Right hindlimb (tissue), 1 donor: ENCODE measurements at regions not wholly inside any gene's neighbourhood (a gene's known extent, or its start where the extent isn't known, plus 50 kb on each side); places are given as distances from the start of the nearest gene placed in this dataset.
"Not testable (repeated sequence)": the region's sequence is repeated elsewhere in the genome, so short reads cannot be mapped to it uniquely, and the experiment has no call there.

Experiments used
- DNase-seq: peaks from one replicate; pipeline ENCODE4 v3.0.0-alpha.2; 2018

GRCh38 chr2:150207979-150208378 lies 279.5 kb downstream of the RND3 start:
- DNase-seq = no peak

GRCh38 chr2:150204451-150204850 lies 283.0 kb downstream of the RND3 start:
- no peak for DNase-seq

GRCh38 chr2:150194816-150195215 lies 292.7 kb downstream of the RND3 start:
- not testable (repeated sequence) for DNase-seq

GRCh38 chr2:150192701-150193100 lies 294.8 kb downstream of the RND3 start:
- no peak for DNase-seq

- no peak for DNase-seq
Observed at GRCh38 chr2:150191349-150191748, 296.1 kb downstream of the RND3 start.

- no peak for DNase-seq
Observed at GRCh38 chr2:150190546-150190945, 296.9 kb downstream of the RND3 start.

GRCh38 chr2:150188800-150189199 lies 298.7 kb downstream of the RND3 start:
- no peak for DNase-seq

GRCh38 chr2:150188177-150188576 lies 299.3 kb downstream of the RND3 start:
- DNase-seq = no peak

- no peak for DNase-seq
Observed at GRCh38 chr2:150182566-150183235, 304.8 kb downstream of the RND3 start.

GRCh38 chr2:150178591-150178990 lies 308.9 kb downstream of the RND3 start:
- DNase-seq = no peak

- no peak for DNase-seq
Observed at GRCh38 chr2:150174971-150175421, 312.5 kb downstream of the RND3 start.

- no peak for DNase-seq
Observed at GRCh38 chr2:150174056-150174805, 313.2 kb downstream of the RND3 start.

- DNase-seq = no peak
Observed at GRCh38 chr2:150171065-150171548, 316.4 kb downstream of the RND3 start.

GRCh38 chr2:150169237-150169629 lies 318.2 kb downstream of the RND3 start:
- DNase-seq = no peak

- DNase-seq = no peak
Observed at GRCh38 chr2:150168595-150169236, 318.8 kb downstream of the RND3 start.

- DNase-seq = no peak
Observed at GRCh38 chr2:150167711-150168110, 319.8 kb downstream of the RND3 start.

GRCh38 chr2:150166313-150167051 lies 321.0 kb downstream of the RND3 start:
- no peak for DNase-seq

GRCh38 chr2:150165988-150166312 lies 321.5 kb downstream of the RND3 start:
- no peak for DNase-seq

- no peak for DNase-seq
Observed at GRCh38 chr2:150165442-150165841, 322.0 kb downstream of the RND3 start.

- DNase-seq = no peak
Observed at GRCh38 chr2:150162241-150162942, 325.1 kb downstream of the RND3 start.

- DNase-seq = no peak
Observed at GRCh38 chr2:150160058-150160457, 327.4 kb downstream of the RND3 start.

- no peak for DNase-seq
Observed at GRCh38 chr2:150159300-150159699, 328.2 kb downstream of the RND3 start.

- no peak for DNase-seq
Observed at GRCh38 chr2:150156876-150157275, 330.6 kb downstream of the RND3 start.
